ENCODE measurements at regions not wholly inside any gene's neighbourhood (a gene's known extent, or its start where the extent isn't known, plus 50 kb on each side); places are given as distances from the start of the nearest gene placed in this dataset.

GRCh38 chr1:114207635-114208034, 54.0 kb upstream of the SYT6 start:
- Histone ChIP-seq H2BK5ac (ENCODE audit: insufficient read length, low read length) (no peak overlapping the region), H2AK5ac (ENCODE audit: insufficient read length, low read length) (no peak overlapping the region), H2BK12ac (ENCODE audit: insufficient read length, low read depth, low read length) (no peak overlapping the region), H3K27ac (ENCODE audit: insufficient read length, low read depth, low read length) (no peak overlapping the region), H2BK120ac (ENCODE audit: low read depth, low read length, poor library complexity, severe bottlenecking) (no peak overlapping the region), H3T11ph (ENCODE audit: low read length) (no peak overlapping the region), H3K18ac (ENCODE audit: insufficient read length, low read depth, low read length) (no peak overlapping the region), H4K20me1 (ENCODE audit: control insufficient read depth, insufficient read depth, insufficient read length) (no peaks in the 10 kb centered on the region), H3K23ac (ENCODE audit: insufficient read length, low read depth, low read length) (no peak overlapping the region), H3K79me2 (ENCODE audit: insufficient read depth, low read length) (no peaks in the 10 kb centered on the region), H2BK15ac (ENCODE audit: low read depth, low read length) (no peak overlapping the region), H3K79me1 (ENCODE audit: insufficient read depth, low read depth, low read length, poor library complexity, severe bottlenecking) (no peaks in the 10 kb centered on the region), H4K91ac (ENCODE audit: insufficient read length, low read depth, low read length) (no peak overlapping the region), H3K4me2 (ENCODE audit: insufficient read depth, insufficient read length, low read length) (no peak overlapping the region), H4K5ac (ENCODE audit: insufficient read length, low read depth, low read length) (no peak overlapping the region), H3K56ac (ENCODE audit: insufficient read length, low read depth, low read length) (no peak overlapping the region), H2BK20ac (ENCODE audit: low read depth, low read length, poor library complexity, severe bottlenecking) (no peak overlapping the region), H4K8ac (replicated peaks; ENCODE audit: insufficient read length, low read depth, low read length) (no peak overlapping the region), H3K9ac (ENCODE audit: extremely low read depth, insufficient read length, low read length) (no peak overlapping the region), H3K9me3 (ENCODE audit: control insufficient read depth, low read depth, low read length) (no peaks in the 10 kb centered on the region), H2AFZ (ENCODE audit: low read length) (no peak overlapping the region), H3K4ac (ENCODE audit: low read depth, low read length) (no peak overlapping the region), H3K23me2 (ENCODE audit: insufficient read length, low read depth, low read length, poor library complexity, severe bottlenecking) (no peaks in the 10 kb centered on the region), H3K14ac (ENCODE audit: insufficient read depth, low read length) (no peak overlapping the region), H3K4me1 (ENCODE audit: insufficient read depth, low read length) (no peaks in the 10 kb centered on the region), H3K27me3 (ENCODE audit: insufficient read depth, low read length) (no peaks in the 10 kb centered on the region; the same call in 1 of the 2 replicates)
- no peaks in the 10 kb centered on the region for H3K36me3 Mint-ChIP-seq (ENCODE audit: insufficient read depth in 1 of 3, low read depth in 3 of 3)
- WGBS (ENCODE audit: extremely low coverage, insufficient read length, low lambda C conversion rate), result no CpG with 5 or more reads among the region's 11 CpGs
- H3K4me3 Mint-ChIP-seq, result no peak overlapping the region
- H3K4me1 Mint-ChIP-seq, result peaks cover 4 to 12% of the 10 kb centered on the region in 2 experiments; a peak in 3 of 4 replicates
- peak; percentile 9 for DNase-seq
- H3K27ac Mint-ChIP-seq, result no peak overlapping the region
- no peaks in the 10 kb centered on the region for H3K9me3 Mint-ChIP-seq
- H3K27me3 Mint-ChIP-seq (ENCODE audit: low read depth), result peaks cover 59% of the 10 kb centered on the region
- no peak for TF ChIP-seq CTCF (conservative IDR thresholded peaks at IDR 0.05)
